Muscle of back (tissue), 3 donors: ENCODE measurements at regions not wholly inside any gene's neighbourhood (a gene's known extent, or its start where the extent isn't known, plus 50 kb on each side); places are given as distances from the start of the nearest gene placed in this dataset.
A peak's percentile ranks its signal among the peaks of the same experiment; 100 is the strongest.
"Not testable (repeated sequence)": the region's sequence is repeated elsewhere in the genome, so short reads cannot be mapped to it uniquely, and the experiment has no call there.

Experiments used
- DNase-seq, 3 donors: peaks; one replicate each; pipeline versions ENCODE4 v3.0.0 to v3.0.0-alpha.2; 2013

- no peak for DNase-seq
These were observed 373.0 kb upstream of the CCNH start for GRCh38 chr5:87785554-87786335.

- DNase-seq = no peak
These were observed 372.3 kb upstream of the CCNH start for GRCh38 chr5:87784879-87785495.

GRCh38 chr5:87784311-87784710 lies 371.6 kb upstream of the CCNH start:
- no peak for DNase-seq

- no peak for DNase-seq
These were observed 370.2 kb upstream of the CCNH start for GRCh38 chr5:87782916-87783315.

GRCh38 chr5:87781976-87782375 lies 369.2 kb upstream of the CCNH start:
- no peak for DNase-seq

- DNase-seq = peak; percentile 80 to 88 (median 85)
These were observed 368.4 kb upstream of the CCNH start for GRCh38 chr5:87780831-87781760.

- no peak for DNase-seq
These were observed 366.1 kb upstream of the CCNH start for GRCh38 chr5:87778876-87779275.

- DNase-seq = no peak
These were observed 365.1 kb upstream of the CCNH start for GRCh38 chr5:87777877-87778276.

GRCh38 chr5:87776785-87777184 lies 364.1 kb upstream of the CCNH start:
- DNase-seq = no peak

- not testable (repeated sequence) for DNase-seq
These were observed 363.6 kb upstream of the CCNH start for GRCh38 chr5:87776302-87776701.

- no peak for DNase-seq
These were observed 362.5 kb upstream of the CCNH start for GRCh38 chr5:87775228-87775627.

GRCh38 chr5:87774804-87775203 lies 362.1 kb upstream of the CCNH start:
- no peak for DNase-seq

- DNase-seq = no peak
These were observed 357.9 kb upstream of the CCNH start for GRCh38 chr5:87770601-87771121.

GRCh38 chr5:87770016-87770570 lies 357.4 kb upstream of the CCNH start:
- no peak for DNase-seq

GRCh38 chr5:87769157-87769556 lies 356.4 kb upstream of the CCNH start:
- no peak for DNase-seq

- no peak for DNase-seq
These were observed 355.5 kb upstream of the CCNH start for GRCh38 chr5:87768190-87768589.

GRCh38 chr5:87765009-87765408 lies 352.3 kb upstream of the CCNH start:
- no peak for DNase-seq

- DNase-seq = no peak
These were observed 349.9 kb upstream of the CCNH start for GRCh38 chr5:87762631-87763030.

GRCh38 chr5:87756951-87757350 lies 344.2 kb upstream of the CCNH start:
- DNase-seq = no peak

- DNase-seq = no peak
These were observed 342.6 kb upstream of the CCNH start for GRCh38 chr5:87755360-87755759.

- no peak for DNase-seq
These were observed 341.5 kb upstream of the CCNH start for GRCh38 chr5:87754009-87754757.
